ENCODE measurements at regions not wholly inside any gene's neighbourhood (a gene's known extent, or its start where the extent isn't known, plus 50 kb on each side); places are given as distances from the start of the nearest gene placed in this dataset.

DNA sequence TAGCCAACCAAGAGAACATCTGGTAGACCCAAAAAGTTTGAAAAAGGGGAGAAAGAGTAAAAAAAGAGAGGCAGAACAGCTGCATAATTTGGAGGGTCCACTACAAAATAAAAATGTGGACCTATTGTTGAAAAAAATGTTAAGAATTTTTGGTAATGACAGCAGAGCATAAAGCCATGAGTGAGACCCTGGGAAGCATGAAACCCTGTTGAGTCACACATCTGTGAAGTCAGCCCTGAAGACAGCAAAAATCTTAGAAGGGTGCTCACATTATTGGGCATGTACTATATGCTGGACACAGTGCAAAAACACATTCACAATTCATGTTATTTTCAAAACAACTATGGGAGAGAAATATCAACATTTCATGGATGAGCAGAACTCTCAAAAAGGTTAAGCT, 56.4 kb upstream of the LIFR start:
- TF ChIP-seq, protein P1, sequence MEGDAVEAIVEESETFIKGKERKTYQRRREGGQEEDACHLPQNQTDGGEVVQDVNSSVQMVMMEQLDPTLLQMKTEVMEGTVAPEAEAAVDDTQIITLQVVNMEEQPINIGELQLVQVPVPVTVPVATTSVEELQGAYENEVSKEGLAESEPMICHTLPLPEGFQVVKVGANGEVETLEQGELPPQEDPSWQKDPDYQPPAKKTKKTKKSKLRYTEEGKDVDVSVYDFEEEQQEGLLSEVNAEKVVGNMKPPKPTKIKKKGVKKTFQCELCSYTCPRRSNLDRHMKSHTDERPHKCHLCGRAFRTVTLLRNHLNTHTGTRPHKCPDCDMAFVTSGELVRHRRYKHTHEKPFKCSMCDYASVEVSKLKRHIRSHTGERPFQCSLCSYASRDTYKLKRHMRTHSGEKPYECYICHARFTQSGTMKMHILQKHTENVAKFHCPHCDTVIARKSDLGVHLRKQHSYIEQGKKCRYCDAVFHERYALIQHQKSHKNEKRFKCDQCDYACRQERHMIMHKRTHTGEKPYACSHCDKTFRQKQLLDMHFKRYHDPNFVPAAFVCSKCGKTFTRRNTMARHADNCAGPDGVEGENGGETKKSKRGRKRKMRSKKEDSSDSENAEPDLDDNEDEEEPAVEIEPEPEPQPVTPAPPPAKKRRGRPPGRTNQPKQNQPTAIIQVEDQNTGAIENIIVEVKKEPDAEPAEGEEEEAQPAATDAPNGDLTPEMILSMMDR (IDR thresholded peaks at IDR 0.05), result no peak
- TF ChIP-seq EZH2 (IDR thresholded peaks at IDR 0.05), result no peak

Measured in neural progenitor cell (in vitro differentiated cells).